ENCODE measurements at regions not wholly inside any gene's neighbourhood (a gene's known extent, or its start where the extent isn't known, plus 50 kb on each side); places are given as distances from the start of the nearest gene placed in this dataset.

DNA sequence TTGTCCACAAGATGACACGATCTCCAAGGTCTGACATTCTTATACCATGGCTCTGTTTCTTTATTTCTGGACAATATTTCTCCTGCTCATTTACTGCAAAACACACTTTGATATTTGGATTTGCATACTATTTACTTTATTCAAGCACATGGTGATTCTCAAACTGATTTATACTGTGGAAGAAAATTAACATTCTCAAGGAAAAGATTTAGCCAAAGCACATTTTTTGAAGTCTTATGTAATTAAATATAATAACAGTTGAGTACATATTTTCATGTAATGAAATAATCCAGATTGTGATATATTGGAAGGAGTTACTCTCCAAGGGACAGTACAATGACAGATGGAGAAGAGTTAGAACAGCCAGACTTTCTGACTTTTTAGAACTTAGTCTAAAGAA is 155.8 kb upstream of the CT83 start:
- Histone ChIP-seq H3K23ac (ENCODE audit: insufficient read length) (no peak overlapping the region), H3K4me3 (ENCODE audit: extremely low read depth in 1 of 4, insufficient read depth in 2 of 4, low read depth in 3 of 4, low read length in 4 of 4) (no peak overlapping the region), H3K4ac (replicated peaks; ENCODE audit: insufficient read length, low read depth, low read length) (no peak overlapping the region), H3K18ac (ENCODE audit: extremely low read depth, low read length) (no peak overlapping the region), H2BK120ac (replicated peaks; ENCODE audit: low read depth, low read length) (no peak overlapping the region), H3K9me3 (ENCODE audit: insufficient read depth in 2 of 2, low read depth in 1 of 2, low read length in 1 of 2) (no peaks in the 10 kb centered on the region), H4K91ac (replicated peaks; ENCODE audit: insufficient read length, low read length) (no peak overlapping the region), H3K36me3 (ENCODE audit: control insufficient read depth in 2 of 4, insufficient read depth in 4 of 4, low read length in 3 of 4) (no peaks in the 10 kb centered on the region), H3K14ac (ENCODE audit: insufficient read length) (no peak overlapping the region), H3K9ac (replicated peaks in 1 of 4; ENCODE audit: extremely low read depth in 1 of 4, low read depth in 3 of 4, low read length in 3 of 4) (no peak overlapping the region), H4K5ac (ENCODE audit: insufficient read length, low read depth, low read length) (no peak overlapping the region), H3K79me1 (ENCODE audit: low read depth, low read length) (no peaks in the 10 kb centered on the region), H3K27me3 (replicated peaks in 1 of 4; ENCODE audit: control insufficient read depth in 3 of 4, extremely low read depth in 1 of 4, insufficient read depth in 3 of 4, low read length in 3 of 4) (no peaks in the 10 kb centered on the region), H3K4me2 (ENCODE audit: insufficient read depth in 1 of 2, low read depth in 2 of 2, low read length in 2 of 2) (no peak overlapping the region), H4K20me1 (replicated peaks in 1 of 2; ENCODE audit: control insufficient read depth in 1 of 2, insufficient read depth in 2 of 2, low read length in 2 of 2) (no peaks in the 10 kb centered on the region), H2BK12ac (ENCODE audit: low read depth, low read length) (no peak overlapping the region), H2BK15ac (ENCODE audit: low read length) (no peak overlapping the region), H3K79me2 (ENCODE audit: control insufficient read depth in 1 of 2, insufficient read depth in 2 of 2, low read length in 2 of 2) (no peaks in the 10 kb centered on the region), H2BK5ac (ENCODE audit: low read depth, low read length) (no peak overlapping the region), H4K8ac (ENCODE audit: extremely low read depth, insufficient read depth, low read length) (no peak overlapping the region), H3K27ac (ENCODE audit: low read depth, low read length) (no peak overlapping the region), H3K23me2 (ENCODE audit: low read depth, low read length) (no peaks in the 10 kb centered on the region), H3K4me1 (replicated peaks in 1 of 4; ENCODE audit: control insufficient read depth in 3 of 4, insufficient read depth in 4 of 4, low read length in 3 of 4) (no peaks in the 10 kb centered on the region), H3K56ac (replicated peaks; ENCODE audit: insufficient read length, low read depth, low read length) (no peak overlapping the region), H2BK20ac (ENCODE audit: low read length) (no peak overlapping the region), H2AFZ (ENCODE audit: low read length) (no peak overlapping the region), H2AK5ac (ENCODE audit: low read depth, low read length) (no peak overlapping the region)
- TF ChIP-seq CHD2 (IDR thresholded peaks at IDR 0.05; ENCODE audit: low read length) (no peak), HDAC2 (IDR thresholded peaks at IDR 0.05; ENCODE audit: borderline replicate concordance in 1 of 2, low read depth in 2 of 2, low read length in 2 of 2) (no peak), POU5F1 (IDR thresholded peaks at IDR 0.05; ENCODE audit: low read depth, low read length) (no peak), KDM4A (IDR thresholded peaks at IDR 0.05; ENCODE audit: low read depth, low read length, severe bottlenecking) (no peak), SP1 (IDR thresholded peaks at IDR 0.05; ENCODE audit: low read depth, low read length) (no peak), CREB1 (IDR thresholded peaks at IDR 0.05) (no peak), TAF7 (optimal IDR thresholded peaks at IDR 0.05; ENCODE audit: borderline replicate concordance, low read depth, low read length) (no peak), TCF12 (IDR thresholded peaks at IDR 0.05; ENCODE audit: low read depth, low read length) (no peak)
- TF ChIP-seq, protein P1, sequence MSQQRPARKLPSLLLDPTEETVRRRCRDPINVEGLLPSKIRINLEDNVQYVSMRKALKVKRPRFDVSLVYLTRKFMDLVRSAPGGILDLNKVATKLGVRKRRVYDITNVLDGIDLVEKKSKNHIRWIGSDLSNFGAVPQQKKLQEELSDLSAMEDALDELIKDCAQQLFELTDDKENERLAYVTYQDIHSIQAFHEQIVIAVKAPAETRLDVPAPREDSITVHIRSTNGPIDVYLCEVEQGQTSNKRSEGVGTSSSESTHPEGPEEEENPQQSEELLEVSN (IDR thresholded peaks at IDR 0.05) = no peak
- 88% methylated on average over 1 of the region's 1 CpG; no CpG with 5 or more reads in 1 of the 2 experiments for WGBS, 2 experiments (ENCODE audit: extremely low coverage in 1 of 2, insufficient coverage in 1 of 2, insufficient read length in 1 of 2, insufficient replicate concordance in 2 of 2, low coverage in 1 of 2, low lambda C conversion rate in 2 of 2, missing lambda C conversion rate in 1 of 2)
- DNase-seq (ENCODE audit: low read depth in 1 of 2, low spot score in 2 of 2) (no peak), FAIRE-seq (no peak)
- ChIA-PET CTCF (ENCODE audit: partially characterized antibody) (no interaction called here), POLR2A (ENCODE audit: partially characterized antibody) (no interaction called here)

Data from H1 (cell line).